Mononuclear cell (primary cell): ENCODE measurements at regions not wholly inside any gene's neighbourhood (a gene's known extent, or its start where the extent isn't known, plus 50 kb on each side); places are given as distances from the start of the nearest gene placed in this dataset.

Experiments
- H3K27me3 ChIP-seq: 2 replicates; pipeline ENCODE4 v1.6.0; 2011; ENCODE audit warnings: low read length, control low read depth; ENCODE audit not compliant: insufficient read depth
- H3K4me1 ChIP-seq: 2 replicates; pipeline ENCODE4 v1.5.1; 2011; ENCODE audit warnings: mild to moderate bottlenecking, low read length, control low read depth; ENCODE audit not compliant: insufficient read depth
- H3K4me3 ChIP-seq: 2 replicates; pipeline ENCODE4 v1.5.1; 2011; ENCODE audit warnings: mild to moderate bottlenecking, low read length, moderate library complexity
- H3K9me3 ChIP-seq: 2 replicates; pipeline ENCODE4 v1.5.1; 2011; ENCODE audit warnings: low read depth, mild to moderate bottlenecking, control low read depth, low read length

DNA sequence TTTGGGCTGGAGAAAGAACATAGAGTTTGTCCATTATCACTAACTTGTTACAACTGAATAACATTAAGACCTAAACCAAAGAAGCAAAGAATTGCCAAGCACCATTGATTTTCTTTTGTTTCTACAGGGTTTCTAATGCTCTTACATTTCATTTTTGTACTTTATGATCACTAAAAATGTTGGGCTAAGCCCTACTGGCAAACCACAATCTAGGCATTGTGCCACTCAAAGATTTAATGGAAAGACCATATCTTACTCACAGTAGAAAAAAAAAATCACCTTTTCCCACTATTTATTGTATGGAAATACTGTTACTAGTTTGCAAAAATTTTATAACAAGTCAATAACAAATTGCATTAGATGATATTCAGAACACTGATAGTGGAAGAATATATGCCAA, 447.4 kb upstream of the PKDCC start:
- Histone ChIP-seq H3K4me3 (no peak overlapping the region), H3K27me3 (no peaks in the 10 kb centered on the region), H3K9me3 (no peaks in the 10 kb centered on the region), H3K4me1 (no peaks in the 10 kb centered on the region)

GRCh38 chr2:41602341-41602740, 445.5 kb upstream of the PKDCC start:
- H3K4me1 ChIP-seq: no peaks in the 10 kb centered on the region
- H3K4me3 ChIP-seq: no peak overlapping the region
- H3K27me3 ChIP-seq: no peaks in the 10 kb centered on the region
- H3K9me3 ChIP-seq: no peaks in the 10 kb centered on the region

DNA sequence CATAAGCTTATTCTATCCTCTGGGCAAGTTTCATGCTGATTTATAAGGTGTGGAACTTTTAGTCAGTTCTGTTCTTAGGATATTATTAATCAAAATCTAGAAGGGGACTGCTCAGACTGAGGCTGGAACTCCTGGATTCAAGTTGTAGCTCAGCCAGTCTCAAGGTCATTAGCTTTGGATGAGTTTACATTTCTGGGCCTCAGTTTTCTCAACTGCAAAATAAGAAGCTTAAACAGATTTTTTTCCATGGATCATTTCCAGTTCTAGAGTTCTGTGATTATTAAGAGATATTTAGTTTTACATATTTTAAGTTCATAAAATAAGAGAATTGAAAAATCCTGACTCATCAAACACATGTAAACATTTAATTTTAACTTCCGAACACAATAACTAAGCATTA, 442.5 kb upstream of the PKDCC start:
- no peak overlapping the region for H3K4me3 ChIP-seq
- no peaks in the 10 kb centered on the region for H3K27me3 ChIP-seq
- no peaks in the 10 kb centered on the region for H3K9me3 ChIP-seq
- no peaks in the 10 kb centered on the region for H3K4me1 ChIP-seq

DNA sequence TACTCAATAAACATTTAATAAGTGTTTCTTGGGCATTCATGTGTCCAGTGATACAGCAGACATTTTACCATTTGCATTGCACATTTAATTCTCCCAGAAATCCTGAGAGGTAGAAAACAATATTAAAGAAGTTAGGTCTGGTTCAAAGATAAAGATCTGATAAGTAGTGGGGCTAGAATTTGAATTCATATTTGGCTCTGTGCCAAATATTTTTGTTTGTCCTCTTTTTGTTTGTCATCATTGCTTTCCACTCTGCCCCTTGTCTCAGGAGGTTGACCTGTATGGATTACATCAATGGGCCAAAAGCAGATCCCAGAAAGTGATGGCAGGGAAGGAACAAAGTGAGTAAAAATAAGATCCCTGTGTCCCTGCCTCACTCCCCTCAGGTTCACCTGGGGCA, 441.9 kb upstream of the PKDCC start:
- no peaks in the 10 kb centered on the region for H3K27me3 ChIP-seq
- no peaks in the 10 kb centered on the region for H3K9me3 ChIP-seq

DNA sequence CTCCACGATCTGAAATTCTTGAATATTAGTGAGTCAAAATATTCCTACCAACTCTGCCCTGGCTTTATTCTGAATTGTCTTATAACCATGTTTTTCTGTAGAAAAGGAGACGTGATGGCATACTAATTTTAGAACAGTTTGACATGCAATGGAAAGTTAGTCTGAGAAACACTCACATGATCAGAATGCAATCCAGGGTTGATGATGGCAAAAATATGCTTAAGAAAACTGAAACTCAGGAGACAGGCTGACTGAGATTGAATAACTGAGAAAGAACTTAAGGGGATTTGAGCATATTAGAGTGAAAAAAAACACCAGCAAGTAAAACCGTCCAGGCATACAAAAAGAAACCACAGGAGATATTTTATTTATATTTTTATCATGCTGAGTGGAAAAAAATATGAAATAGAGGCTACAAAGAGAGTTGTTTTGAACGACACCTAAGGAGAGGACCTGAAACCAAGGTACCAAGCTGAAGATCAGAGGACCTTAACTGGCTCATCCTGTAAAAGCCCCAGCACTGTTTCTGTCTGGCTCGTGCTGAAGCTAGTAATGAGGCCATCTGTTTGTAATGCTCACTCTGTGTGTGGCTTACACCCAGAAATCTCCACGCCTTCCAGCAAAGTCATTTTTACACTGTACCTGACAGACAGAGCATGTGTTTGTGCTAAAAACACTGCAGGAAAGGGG, 437.2 kb upstream of the PKDCC start:
- Histone ChIP-seq H3K27me3 (no peaks in the 10 kb centered on the region), H3K9me3 (no peaks in the 10 kb centered on the region), H3K4me3 (no peak overlapping the region), H3K4me1 (no peaks in the 10 kb centered on the region)

More for the DNA sequence above, 441.9 kb upstream of the PKDCC start:
- no peaks in the 10 kb centered on the region for H3K4me1 ChIP-seq
- H3K4me3 ChIP-seq: no peak overlapping the region

- H3K9me3 ChIP-seq: no peaks in the 10 kb centered on the region
- H3K4me3 ChIP-seq: no peak overlapping the region
- no peaks in the 10 kb centered on the region for H3K4me1 ChIP-seq
- H3K27me3 ChIP-seq: no peaks in the 10 kb centered on the region
Observed at GRCh38 chr2:41618754-41619153, 429.1 kb upstream of the PKDCC start.

DNA sequence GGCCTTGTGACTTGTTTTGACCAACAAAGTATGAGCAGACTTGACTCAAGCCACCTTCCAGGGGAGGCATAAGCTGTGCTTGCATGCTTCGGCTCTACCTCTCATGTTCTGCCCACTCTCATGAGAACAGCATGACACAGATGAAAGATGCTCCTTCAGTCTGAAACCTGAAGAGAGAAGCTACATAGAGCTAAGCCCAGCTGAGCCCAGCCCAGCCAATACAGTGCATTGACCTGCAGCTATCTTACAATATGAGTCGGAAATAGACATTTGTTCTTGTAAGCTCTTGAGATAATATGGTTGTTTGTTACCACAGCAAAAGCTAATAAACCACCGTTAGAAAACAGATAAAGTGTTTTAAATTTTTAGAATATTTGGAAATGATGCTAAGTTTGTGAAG, 426.7 kb upstream of the PKDCC start:
- Histone ChIP-seq H3K27me3 (no peaks in the 10 kb centered on the region), H3K4me1 (no peaks in the 10 kb centered on the region), H3K9me3 (no peaks in the 10 kb centered on the region), H3K4me3 (no peak overlapping the region)

DNA sequence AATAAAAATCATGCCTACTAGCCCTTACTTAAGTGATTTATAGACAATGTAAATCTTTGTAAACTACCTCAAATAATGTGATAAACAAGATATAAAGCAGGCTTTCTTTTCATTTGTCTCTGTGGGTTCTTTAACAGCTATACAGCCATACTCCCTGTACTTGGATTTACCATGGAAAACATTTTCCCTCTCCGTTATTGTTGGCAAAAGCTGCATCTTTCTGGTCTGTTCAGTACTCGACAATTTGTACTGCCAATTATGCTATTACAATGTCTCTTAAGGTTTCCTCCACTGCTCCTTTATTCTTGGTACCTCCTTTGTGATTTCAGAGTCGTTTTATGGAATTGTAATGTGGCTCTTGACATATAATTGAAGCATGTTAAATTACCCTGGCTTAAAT, 426.3 kb upstream of the PKDCC start:
- no peaks in the 10 kb centered on the region for H3K27me3 ChIP-seq
- H3K4me3 ChIP-seq: no peak overlapping the region
- no peaks in the 10 kb centered on the region for H3K9me3 ChIP-seq

DNA sequence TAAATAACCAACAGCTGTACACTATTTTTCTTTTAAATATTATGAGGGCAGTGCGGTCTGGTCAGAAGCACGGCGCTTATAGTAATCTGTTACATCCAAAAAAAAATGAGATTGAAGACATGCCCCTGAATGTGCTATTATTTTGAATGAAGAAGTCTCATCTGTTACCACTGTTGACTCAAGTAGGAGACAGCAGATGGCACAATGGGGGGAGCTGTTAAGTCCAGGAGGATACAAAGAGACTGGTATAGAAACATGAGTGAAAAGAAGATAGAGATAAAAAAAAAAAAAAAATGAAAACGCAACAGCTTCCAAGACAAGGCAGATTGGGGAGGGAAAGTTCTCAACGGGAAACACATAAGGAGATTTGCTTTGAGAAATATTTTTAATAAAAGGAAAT, 425.5 kb upstream of the PKDCC start:
- Histone ChIP-seq H3K4me1 (no peaks in the 10 kb centered on the region), H3K27me3 (no peaks in the 10 kb centered on the region), H3K4me3 (no peak overlapping the region), H3K9me3 (no peaks in the 10 kb centered on the region)

More for the DNA sequence above, 426.3 kb upstream of the PKDCC start:
- no peaks in the 10 kb centered on the region for H3K4me1 ChIP-seq

- no peaks in the 10 kb centered on the region for H3K9me3 ChIP-seq
- no peak overlapping the region for H3K4me3 ChIP-seq
- H3K4me1 ChIP-seq: no peaks in the 10 kb centered on the region
- no peaks in the 10 kb centered on the region for H3K27me3 ChIP-seq
Observed at GRCh38 chr2:41626936-41627335, 420.9 kb upstream of the PKDCC start.

- Histone ChIP-seq H3K27me3 (no peaks in the 10 kb centered on the region), H3K9me3 (no peaks in the 10 kb centered on the region), H3K4me3 (no peak overlapping the region), H3K4me1 (no peaks in the 10 kb centered on the region)
Observed at GRCh38 chr2:41634686-41635085, 413.1 kb upstream of the PKDCC start.

GRCh38 chr2:41644936-41645335, 402.9 kb upstream of the PKDCC start:
- no peaks in the 10 kb centered on the region for H3K27me3 ChIP-seq
- H3K4me1 ChIP-seq: no peaks in the 10 kb centered on the region
- H3K4me3 ChIP-seq: no peak overlapping the region
- no peaks in the 10 kb centered on the region for H3K9me3 ChIP-seq

GRCh38 chr2:41647468-41648050, 400.3 kb upstream of the PKDCC start:
- H3K27me3 ChIP-seq: no peaks in the 10 kb centered on the region
- no peaks in the 10 kb centered on the region for H3K4me1 ChIP-seq
- H3K4me3 ChIP-seq: no peak overlapping the region
- no peaks in the 10 kb centered on the region for H3K9me3 ChIP-seq

DNA sequence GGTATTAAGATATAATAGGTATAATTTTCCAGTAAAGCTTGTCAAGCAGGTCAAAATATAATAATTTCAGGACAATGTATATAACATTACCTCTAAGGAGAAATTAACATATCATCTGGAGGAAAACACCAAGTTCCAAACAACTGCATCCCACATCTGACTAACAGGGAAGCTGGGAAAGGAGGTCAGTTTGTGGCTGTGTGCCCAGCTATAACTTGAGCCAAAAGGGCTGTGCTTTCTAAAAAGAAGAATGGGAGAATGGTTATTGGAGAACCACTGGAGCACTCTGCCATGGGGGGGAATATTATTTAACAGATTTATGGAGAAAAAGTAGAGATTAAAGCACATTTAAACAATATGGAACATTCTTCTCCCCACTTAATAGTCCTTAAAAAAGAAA, 390.6 kb upstream of the PKDCC start:
- Histone ChIP-seq H3K9me3 (no peaks in the 10 kb centered on the region), H3K4me1 (no peaks in the 10 kb centered on the region), H3K27me3 (no peaks in the 10 kb centered on the region), H3K4me3 (no peak overlapping the region)

- Histone ChIP-seq H3K27me3 (no peaks in the 10 kb centered on the region), H3K9me3 (no peaks in the 10 kb centered on the region), H3K4me3 (no peak overlapping the region), H3K4me1 (no peaks in the 10 kb centered on the region)
Observed at GRCh38 chr2:41659758-41660157, 388.1 kb upstream of the PKDCC start.

DNA sequence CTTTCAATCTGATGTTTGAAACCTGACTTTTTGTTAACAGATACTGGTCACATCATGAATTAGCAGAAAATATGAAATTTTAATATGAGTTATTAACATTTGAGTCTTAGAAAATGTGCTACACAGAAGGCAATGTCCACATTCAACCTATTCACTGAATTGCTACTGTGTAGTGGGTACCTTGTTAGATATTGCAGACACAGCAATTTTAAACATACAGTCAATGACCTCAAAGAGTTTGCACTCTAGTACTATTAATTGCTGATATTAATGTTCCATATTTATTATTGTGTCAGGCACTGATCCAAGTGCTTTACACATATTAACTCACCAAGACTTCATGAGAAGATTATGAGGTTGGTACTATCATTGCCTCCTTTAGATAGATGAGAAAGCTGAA, 385.4 kb upstream of the PKDCC start:
- Histone ChIP-seq H3K27me3 (no peaks in the 10 kb centered on the region), H3K4me1 (no peaks in the 10 kb centered on the region), H3K9me3 (no peaks in the 10 kb centered on the region), H3K4me3 (no peak overlapping the region)
